B cell (primary cell): ENCODE measurements at regions not wholly inside any gene's neighbourhood (a gene's known extent, or its start where the extent isn't known, plus 50 kb on each side); places are given as distances from the start of the nearest gene placed in this dataset.

ENCODE experiments used
- ATAC-seq: fragments of 200-7000 bp; cut with Tn5 transposase; one replicate; pipeline ENCODE4 v1.10.0; 2021; ENCODE audit warnings: low read depth, mild to moderate bottlenecking, moderate number of reproducible peaks, moderate library complexity
- CTCF ChIA-PET: fragments of 350-600 bp; sonication (Branson Sonifier 250); formaldehyde crosslinking; loops from one replicate; lab custom pipeline; 2021; ENCODE audit warnings: antibody characterized with exemption, inconsistent platforms; lab: Charles Lee
- POLR2A ChIA-PET: fragments of 350-600 bp; sonication (Branson Sonifier 250); formaldehyde crosslinking; loops from one replicate; lab custom pipeline; 2021; ENCODE audit warnings: antibody characterized with exemption; lab: Charles Lee
- DNase-seq: peaks from one replicate; pipeline ENCODE4 v3.0.0; 2013
- H2AFZ ChIP-seq: 2 replicates; pipeline ENCODE4 v1.6.1; 2012; ENCODE audit warnings: mild to moderate bottlenecking, low read depth, low read length; ENCODE audit not compliant: insufficient read depth, poor library complexity, severe bottlenecking
- H3K27ac ChIP-seq, 2 donors: 1 replicate in 1 of 2; 2 replicates in 1 of 2; pipeline ENCODE4 v1.5.1; 2012 to 2013; ENCODE audit warnings: low read length in 2 of 2, mild to moderate bottlenecking in 2 of 2, moderate library complexity in 1 of 2
- H3K27me3 ChIP-seq, 4 experiments: fragments of 200-600 bp in 1 of 4; sonication (generic) in 1 of 4; replicated peaks in 1 of 4; 1 replicate in 2 of 4; 2 replicates in 2 of 4; pipeline versions ENCODE4 v1.6.1 to v1.7.0; 2013 to 2016; ENCODE audit warnings: low read length in 3 of 4, mild to moderate bottlenecking in 2 of 4, mixed read lengths in 1 of 4, moderate library complexity in 1 of 4; ENCODE audit not compliant: insufficient read depth in 4 of 4, control insufficient read depth in 3 of 4; ENCODE audit errors: control extremely low read depth in 1 of 4
- H3K36me3 ChIP-seq, 2 experiments: replicated peaks in 1 of 2; 1 replicate in 1 of 2; 2 replicates in 1 of 2; pipeline versions ENCODE4 v1.6.1 to v1.7.1; 2013; ENCODE audit warnings: low read length in 1 of 2; ENCODE audit not compliant: insufficient read depth in 2 of 2, control insufficient read depth in 1 of 2; ENCODE audit errors: control extremely low read depth in 1 of 2, extremely low read depth in 1 of 2
- H3K4me1 ChIP-seq, 2 donors: fragments of 200-600 bp in 1 of 2; sonication (generic) in 1 of 2; 1 replicate in 1 of 2; 2 replicates in 1 of 2; pipeline versions ENCODE4 v1.5.1 to v1.6.1; 2013 to 2017; ENCODE audit warnings: low read length in 2 of 2; ENCODE audit not compliant: control insufficient read depth in 2 of 2, insufficient read depth in 2 of 2
- H3K4me2 ChIP-seq: replicated peaks from 2 replicates; pipeline ENCODE3; 2012; ENCODE audit warnings: mild to moderate bottlenecking, low read depth, low read length; ENCODE audit not compliant: poor library complexity, severe bottlenecking
- H3K4me3 ChIP-seq, 5 experiments: fragments of 200-600 bp in 1 of 5; sonication (generic) in 1 of 5; 1 replicate in 3 of 5; 2 replicates in 2 of 5; pipeline versions ENCODE4 v1.5.1 to v1.7.0; 2011 to 2016; ENCODE audit warnings: low read length in 4 of 5, mild to moderate bottlenecking in 4 of 5, low read depth in 2 of 5, control low read depth in 1 of 5, moderate library complexity in 1 of 5; ENCODE audit not compliant: insufficient read depth in 1 of 5; ENCODE audit errors: control extremely low read depth in 1 of 5, extremely low read depth in 1 of 5
- H3K79me2 ChIP-seq: fragments of 200-600 bp; sonication (generic); one replicate; pipeline ENCODE4 v1.6.0; 2016; ENCODE audit warnings: low read length; ENCODE audit not compliant: control insufficient read depth, insufficient read depth
- H3K9ac ChIP-seq: fragments of 200-600 bp; sonication (generic); 2 replicates; pipeline ENCODE4 v1.6.1; 2017; ENCODE audit warnings: mild to moderate bottlenecking, low read length, moderate library complexity
- H3K9me3 ChIP-seq, 3 donors: one replicate each; pipeline versions ENCODE4 v1.6.1 to v1.7.1; 2013; ENCODE audit warnings: low read length in 2 of 3; ENCODE audit not compliant: control insufficient read depth in 2 of 3, insufficient read depth in 1 of 3; ENCODE audit errors: control extremely low read depth in 1 of 3
- H4K20me1 ChIP-seq: 2 replicates; pipeline ENCODE4 v1.6.0; 2012; ENCODE audit warnings: mild to moderate bottlenecking, low read length; ENCODE audit not compliant: insufficient read depth, control insufficient read depth, poor library complexity, severe bottlenecking
- H3K27ac Mint-ChIP-seq: one replicate; pipeline ENCODE4 v1.8.0; 2021; ENCODE audit warnings: mixed read lengths
- H3K27me3 Mint-ChIP-seq: one replicate; pipeline ENCODE4 v1.8.0; 2021; ENCODE audit warnings: mixed read lengths
- H3K4me1 Mint-ChIP-seq: one replicate; pipeline ENCODE4 v1.8.0; 2021; ENCODE audit warnings: mixed read lengths
- H3K4me3 Mint-ChIP-seq: one replicate; pipeline ENCODE4 v1.8.0; 2021; ENCODE audit warnings: mixed read lengths
- H3K9me3 Mint-ChIP-seq: one replicate; pipeline ENCODE4 v1.8.0; 2022; ENCODE audit warnings: mixed read lengths; ENCODE audit not compliant: insufficient read depth
- CTCF ChIP-seq: fragments of 200-600 bp; IDR thresholded peaks from one replicate; pipeline ENCODE4 v1.8.0; 2022; ENCODE audit warnings: antibody characterized with exemption, mild to moderate bottlenecking
- EZH2 ChIP-seq: IDR thresholded peaks from 2 replicates; pipeline ENCODE4 v1.6.1; 2012; ENCODE audit warnings: borderline replicate concordance, low read depth, mild to moderate bottlenecking, moderate library complexity, low read length; ENCODE audit not compliant: insufficient read depth, poor library complexity, severe bottlenecking
- WGBS: methylation state at CpG from one replicate; pipeline ENCODE4 v1.1.5; 2013; ENCODE audit warnings: missing lambda C conversion rate; ENCODE audit not compliant: insufficient coverage; 5-methylcytosine and 5-hydroxymethylcytosine counted together
- intact Hi-C: fragments of 100-400 bp; cut with micrococcal nuclease; formaldehyde crosslinking; loops from one replicate; pipeline ENCODE4 v1.10.0; 2022

GRCh38 chr1:4175566-4176405, 275.7 kb upstream of the C1orf174 start:
- Histone ChIP-seq H3K79me2 (no peaks in the 10 kb centered on the region), H3K4me2 (no peak overlapping the region), H2AFZ (no peak overlapping the region), H3K27me3 (no peaks in the 10 kb centered on the region), H3K9ac (no peak overlapping the region), H3K4me1 (no peaks in the 10 kb centered on the region), H3K9me3 (peaks cover 0 to 6% (median 0%) of the 10 kb centered on the region in 3 donors), H3K4me3 (no peak overlapping the region), H4K20me1 (no peaks in the 10 kb centered on the region), H3K36me3 (no peaks in the 10 kb centered on the region), H3K27ac (no peak overlapping the region)
- TF ChIP-seq CTCF, result no peak
- no peak for TF ChIP-seq EZH2
- 89% methylated on average over 8 of the region's 10 CpGs for WGBS
- H3K27ac Mint-ChIP-seq, result no peak overlapping the region
- no peaks in the 10 kb centered on the region for H3K9me3 Mint-ChIP-seq
- intact Hi-C loops, result no loop called here
- ATAC-seq, result no peak
- no peak for DNase-seq
- H3K4me1 Mint-ChIP-seq, result peaks cover 2% of the 10 kb centered on the region
- peaks cover 13% of the 10 kb centered on the region for H3K27me3 Mint-ChIP-seq
- ChIA-PET CTCF (no interaction called here), POLR2A (no interaction called here)
- H3K4me3 Mint-ChIP-seq, result no peak overlapping the region

- Histone ChIP-seq H3K4me3 (no peak overlapping the region), H3K27me3 (no peaks in the 10 kb centered on the region), H3K27ac (no peak overlapping the region), H3K79me2 (no peaks in the 10 kb centered on the region), H3K9ac (no peak overlapping the region), H4K20me1 (no peaks in the 10 kb centered on the region), H3K4me1 (no peaks in the 10 kb centered on the region), H3K36me3 (no peaks in the 10 kb centered on the region), H3K9me3 (peaks cover 0 to 6% (median 0%) of the 10 kb centered on the region in 3 donors), H2AFZ (no peak overlapping the region), H3K4me2 (no peak overlapping the region)
- Mint-ChIP-seq H3K27me3 (peaks cover 13% of the 10 kb centered on the region), H3K9me3 (no peaks in the 10 kb centered on the region), H3K27ac (no peak overlapping the region), H3K4me3 (no peak overlapping the region), H3K4me1 (peaks cover 2% of the 10 kb centered on the region)
- CTCF ChIA-PET, result no interaction called here
- ATAC-seq (no peak), DNase-seq (no peak)
- POLR2A ChIA-PET, result no interaction called here
- intact Hi-C loops, result no loop called here
- no peak for TF ChIP-seq EZH2
- no peak for TF ChIP-seq CTCF
- 73% methylated on average over 2 of the region's 3 CpGs for WGBS
Measured at GRCh38 chr1:4176841-4177240, 276.8 kb upstream of the C1orf174 start.
